Suprapubic skin (tissue), 4 donors: ENCODE measurements at regions not wholly inside any gene's neighbourhood (a gene's known extent, or its start where the extent isn't known, plus 50 kb on each side); places are given as distances from the start of the nearest gene placed in this dataset.

ENCODE experiments used
- DNase-seq, 2 donors: peaks; one replicate each; pipeline ENCODE4 v3.0.0-alpha.2; 2019; ENCODE audit warnings: low spot score in 2 of 2
- H3K27ac ChIP-seq: fragments of 200-600 bp; sonication (generic); one replicate; pipeline ENCODE4 v1.5.1; 2019
- H3K27me3 ChIP-seq: fragments of 200-600 bp; sonication (generic); one replicate; pipeline ENCODE4 v1.5.1; 2019
- H3K36me3 ChIP-seq: fragments of 200-600 bp; sonication (generic); one replicate; pipeline ENCODE4 v1.5.1; 2019
- H3K4me1 ChIP-seq: fragments of 200-600 bp; sonication (generic); one replicate; pipeline ENCODE4 v1.5.1; 2019
- H3K4me3 ChIP-seq: fragments of 200-600 bp; sonication (generic); one replicate; pipeline ENCODE4 v1.5.1; 2019; ENCODE audit warnings: mild to moderate bottlenecking
- H3K9me3 ChIP-seq: fragments of 200-600 bp; sonication (generic); one replicate; pipeline ENCODE4 v1.5.1; 2019
- CTCF ChIP-seq, 2 donors: fragments of 200-600 bp in 1 of 2; fragments of 450-650 bp in 1 of 2; sonication (generic) in 1 of 2; IDR thresholded peaks; one replicate each; pipeline ENCODE4 v1.5.1; 2016 to 2019; ENCODE audit warnings: antibody characterized with exemption in 2 of 2, mild to moderate bottlenecking in 1 of 2, moderate library complexity in 1 of 2
- EP300 ChIP-seq: sonication (generic); formaldehyde crosslinking; IDR thresholded peaks from one replicate; pipeline ENCODE4 v1.6.1; 2017; ENCODE audit warnings: antibody characterized with exemption
- POLR2A ChIP-seq, 2 donors: fragments of 450-650 bp; IDR thresholded peaks; one replicate each; pipeline ENCODE4 v1.6.1; 2017; ENCODE audit warnings: antibody characterized with exemption in 2 of 2, mild to moderate bottlenecking in 2 of 2, moderate library complexity in 2 of 2
- POLR2AphosphoS5 ChIP-seq, 3 donors: sonication (generic); formaldehyde crosslinking; IDR thresholded peaks; one replicate each; pipeline ENCODE4 v1.6.1; 2017; ENCODE audit warnings: antibody characterized with exemption in 3 of 3
- WGBS: methylation state at CpG from one replicate; pipeline ENCODE4 v1.1.5; 2018; 5-methylcytosine and 5-hydroxymethylcytosine counted together

GRCh38 chr10:85293483-85293882, 965.1 kb downstream of the CCSER2 start:
- DNase-seq: no peak
- no peak for TF ChIP-seq CTCF (IDR thresholded peaks at IDR 0.05)
- Histone ChIP-seq H3K4me3 (no peak overlapping the region), H3K4me1 (no peaks in the 10 kb centered on the region), H3K27ac (no peak overlapping the region), H3K27me3 (no peaks in the 10 kb centered on the region), H3K9me3 (peaks cover 11% of the 10 kb centered on the region), H3K36me3 (no peaks in the 10 kb centered on the region)
- WGBS: 59% methylated on average over 3 of the region's 3 CpGs

- H3K36me3 ChIP-seq: no peaks in the 10 kb centered on the region
- H3K4me1 ChIP-seq: no peaks in the 10 kb centered on the region
- no peak for DNase-seq
- H3K27ac ChIP-seq: no peak overlapping the region
- no peaks in the 10 kb centered on the region for H3K27me3 ChIP-seq
- TF ChIP-seq POLR2A (IDR thresholded peaks at IDR 0.05): no peak
- TF ChIP-seq CTCF (IDR thresholded peaks at IDR 0.05): no peak
- TF ChIP-seq EP300: no peak
- TF ChIP-seq POLR2AphosphoS5 (IDR thresholded peaks at IDR 0.05): no peak
- WGBS: 76% methylated on average over 2 of the region's 2 CpGs
- H3K4me3 ChIP-seq: no peak overlapping the region
- H3K9me3 ChIP-seq: no peaks in the 10 kb centered on the region
Measured at GRCh38 chr10:85311613-85312337, 983.4 kb downstream of the CCSER2 start.

GRCh38 chr10:85315657-85316056, 987.3 kb downstream of the CCSER2 start:
- no peak overlapping the region for H3K27ac ChIP-seq
- 74% methylated on average over 4 of the region's 4 CpGs for WGBS
- TF ChIP-seq POLR2AphosphoS5 (IDR thresholded peaks at IDR 0.05) (no peak), CTCF (IDR thresholded peaks at IDR 0.05) (no peak), POLR2A (IDR thresholded peaks at IDR 0.05) (no peak), EP300 (no peak)
- H3K4me1 ChIP-seq: no peaks in the 10 kb centered on the region
- H3K9me3 ChIP-seq: no peaks in the 10 kb centered on the region
- H3K36me3 ChIP-seq: no peaks in the 10 kb centered on the region
- H3K27me3 ChIP-seq: no peaks in the 10 kb centered on the region
- no peak for DNase-seq
- no peak overlapping the region for H3K4me3 ChIP-seq

- Histone ChIP-seq H3K4me3 (no peak overlapping the region), H3K4me1 (no peaks in the 10 kb centered on the region), H3K9me3 (no peaks in the 10 kb centered on the region), H3K27ac (no peak overlapping the region), H3K36me3 (no peaks in the 10 kb centered on the region), H3K27me3 (no peaks in the 10 kb centered on the region)
- 90% methylated on average over 4 of the region's 4 CpGs for WGBS
- no peak for TF ChIP-seq POLR2AphosphoS5 (IDR thresholded peaks at IDR 0.05)
- no peak for TF ChIP-seq POLR2A (IDR thresholded peaks at IDR 0.05)
- no peak for TF ChIP-seq CTCF (IDR thresholded peaks at IDR 0.05)
- no peak for TF ChIP-seq EP300
- DNase-seq: no peak
Measured at GRCh38 chr10:85316276-85316675, 987.9 kb downstream of the CCSER2 start.

- DNase-seq: no peak
- H3K27ac ChIP-seq: no peak overlapping the region
- TF ChIP-seq EP300 (no peak), CTCF (IDR thresholded peaks at IDR 0.05) (no peak), POLR2AphosphoS5 (IDR thresholded peaks at IDR 0.05) (no peak), POLR2A (IDR thresholded peaks at IDR 0.05) (no peak)
- H3K27me3 ChIP-seq: no peaks in the 10 kb centered on the region
- WGBS: 88% methylated on average over 2 of the region's 2 CpGs
- no peak overlapping the region for H3K4me3 ChIP-seq
- H3K4me1 ChIP-seq: no peaks in the 10 kb centered on the region
- H3K9me3 ChIP-seq: no peaks in the 10 kb centered on the region
- no peaks in the 10 kb centered on the region for H3K36me3 ChIP-seq
Measured at GRCh38 chr10:85317827-85318226, 989.4 kb downstream of the CCSER2 start.
